ENCODE measurements at regions not wholly inside any gene's neighbourhood (a gene's known extent, or its start where the extent isn't known, plus 50 kb on each side); places are given as distances from the start of the nearest gene placed in this dataset.

DNA sequence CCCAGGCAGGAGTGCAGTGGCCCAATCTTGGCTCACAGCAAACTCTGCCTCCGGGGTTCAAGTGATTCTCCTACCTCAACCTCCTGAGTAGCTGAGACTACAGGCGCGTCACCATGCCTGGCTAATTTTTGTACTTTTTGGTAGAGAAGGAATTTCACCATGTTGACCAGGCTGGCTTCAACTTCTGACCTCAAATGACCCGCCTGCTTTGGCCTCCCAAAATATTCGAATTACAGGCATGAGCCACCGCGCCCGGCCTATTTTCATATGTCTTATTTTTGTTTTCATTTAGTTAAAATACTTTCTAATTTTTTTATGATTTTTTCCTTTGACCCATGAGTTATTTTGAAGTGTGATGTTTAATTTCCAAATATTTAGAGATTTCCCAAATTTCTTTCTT lies 143.6 kb upstream of the VRK1 start:
- in situ Hi-C loops (cut with HindIII; ENCODE audit: low sequenced_read_pairs): no loop called here
- no peak for DNase-seq (ENCODE audit: low read depth)
- H3K4me3 ChIP-seq (ENCODE audit: low read depth, low read length): no peak overlapping the region
- TF ChIP-seq, protein P1, sequence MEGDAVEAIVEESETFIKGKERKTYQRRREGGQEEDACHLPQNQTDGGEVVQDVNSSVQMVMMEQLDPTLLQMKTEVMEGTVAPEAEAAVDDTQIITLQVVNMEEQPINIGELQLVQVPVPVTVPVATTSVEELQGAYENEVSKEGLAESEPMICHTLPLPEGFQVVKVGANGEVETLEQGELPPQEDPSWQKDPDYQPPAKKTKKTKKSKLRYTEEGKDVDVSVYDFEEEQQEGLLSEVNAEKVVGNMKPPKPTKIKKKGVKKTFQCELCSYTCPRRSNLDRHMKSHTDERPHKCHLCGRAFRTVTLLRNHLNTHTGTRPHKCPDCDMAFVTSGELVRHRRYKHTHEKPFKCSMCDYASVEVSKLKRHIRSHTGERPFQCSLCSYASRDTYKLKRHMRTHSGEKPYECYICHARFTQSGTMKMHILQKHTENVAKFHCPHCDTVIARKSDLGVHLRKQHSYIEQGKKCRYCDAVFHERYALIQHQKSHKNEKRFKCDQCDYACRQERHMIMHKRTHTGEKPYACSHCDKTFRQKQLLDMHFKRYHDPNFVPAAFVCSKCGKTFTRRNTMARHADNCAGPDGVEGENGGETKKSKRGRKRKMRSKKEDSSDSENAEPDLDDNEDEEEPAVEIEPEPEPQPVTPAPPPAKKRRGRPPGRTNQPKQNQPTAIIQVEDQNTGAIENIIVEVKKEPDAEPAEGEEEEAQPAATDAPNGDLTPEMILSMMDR (IDR thresholded peaks at IDR 0.05; ENCODE audit: low read depth, low read length, missing control alignments): no peak

DNA sequence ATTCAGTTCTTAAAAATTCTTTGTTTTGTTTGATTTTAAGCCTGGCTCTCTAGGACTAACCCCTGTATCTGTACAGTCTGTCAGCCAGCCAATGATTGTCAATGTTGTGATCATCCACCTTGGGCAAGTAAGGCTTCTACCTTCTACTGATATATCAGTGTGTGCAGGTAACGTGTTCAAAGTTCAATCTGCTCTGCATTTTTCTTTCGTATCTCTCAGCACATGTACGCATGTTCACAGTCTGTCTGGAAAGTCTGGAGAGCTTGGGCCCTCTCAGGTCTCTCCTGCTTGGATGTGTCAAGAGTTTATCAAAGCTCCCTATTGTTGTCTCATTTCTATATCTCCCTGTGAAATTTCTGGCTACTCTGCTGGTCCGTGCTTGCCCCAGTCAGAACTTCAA lies 138.6 kb upstream of the VRK1 start:
- in situ Hi-C loops (cut with HindIII; ENCODE audit: low sequenced_read_pairs): no loop called here
- TF ChIP-seq, protein P1 (IDR thresholded peaks at IDR 0.05; ENCODE audit: low read depth, low read length, missing control alignments): no peak
- no peak for DNase-seq (ENCODE audit: low read depth)
- H3K4me3 ChIP-seq (ENCODE audit: low read depth, low read length): no peak overlapping the region

DNA sequence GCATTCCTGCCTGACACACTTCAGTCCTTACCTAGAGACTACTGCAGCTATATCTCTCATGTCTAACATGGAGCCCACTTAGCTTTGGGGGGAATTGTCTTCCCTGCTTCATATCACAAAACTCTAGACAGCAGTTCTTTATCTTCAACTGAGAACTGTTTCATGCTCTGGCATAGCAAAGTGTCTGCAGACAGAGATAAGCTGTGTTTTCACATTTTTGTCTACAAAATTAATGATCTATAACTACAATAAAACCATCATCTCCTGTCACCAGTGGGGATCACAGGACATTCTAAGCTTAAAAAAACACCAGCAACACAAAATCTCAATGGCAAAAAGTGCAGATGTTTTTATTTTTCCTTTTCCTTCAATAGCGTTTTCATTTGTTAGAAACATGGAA lies 137.1 kb upstream of the VRK1 start:
- TF ChIP-seq, protein P1 (IDR thresholded peaks at IDR 0.05; ENCODE audit: low read depth, low read length, missing control alignments): no peak
- no peak overlapping the region for H3K4me3 ChIP-seq (ENCODE audit: low read depth, low read length)

DNA sequence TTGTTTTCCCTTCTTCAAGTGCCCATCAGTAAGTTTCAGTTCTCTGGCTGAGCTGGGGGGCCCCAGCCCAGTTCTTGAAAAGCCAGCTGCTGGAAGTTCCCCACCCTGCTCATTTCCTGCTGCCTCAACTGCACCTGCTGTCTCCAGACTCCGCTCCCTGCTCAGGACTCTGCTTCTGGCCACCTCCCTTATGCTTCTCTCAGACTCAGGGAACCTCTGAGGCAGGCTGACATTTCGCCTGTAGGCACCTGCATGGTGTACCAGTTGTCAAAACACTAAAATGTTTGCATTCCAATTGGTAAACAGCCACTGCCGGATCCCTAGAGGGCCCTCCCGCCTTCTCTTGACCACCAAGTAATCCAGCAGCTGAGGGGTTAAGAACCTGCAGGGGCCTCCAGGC lies 136.5 kb upstream of the VRK1 start:
- in situ Hi-C loops (cut with HindIII; ENCODE audit: low sequenced_read_pairs): no loop called here
- no peak for DNase-seq (ENCODE audit: low read depth)
- no peak overlapping the region for H3K4me3 ChIP-seq (ENCODE audit: low read depth, low read length)
- TF ChIP-seq, protein P1 (IDR thresholded peaks at IDR 0.05; ENCODE audit: low read depth, low read length, missing control alignments): no peak

More for the DNA sequence above, 137.1 kb upstream of the VRK1 start:
- no peak for DNase-seq (ENCODE audit: low read depth)
- in situ Hi-C loops (cut with HindIII; ENCODE audit: low sequenced_read_pairs): no loop called here

DNA sequence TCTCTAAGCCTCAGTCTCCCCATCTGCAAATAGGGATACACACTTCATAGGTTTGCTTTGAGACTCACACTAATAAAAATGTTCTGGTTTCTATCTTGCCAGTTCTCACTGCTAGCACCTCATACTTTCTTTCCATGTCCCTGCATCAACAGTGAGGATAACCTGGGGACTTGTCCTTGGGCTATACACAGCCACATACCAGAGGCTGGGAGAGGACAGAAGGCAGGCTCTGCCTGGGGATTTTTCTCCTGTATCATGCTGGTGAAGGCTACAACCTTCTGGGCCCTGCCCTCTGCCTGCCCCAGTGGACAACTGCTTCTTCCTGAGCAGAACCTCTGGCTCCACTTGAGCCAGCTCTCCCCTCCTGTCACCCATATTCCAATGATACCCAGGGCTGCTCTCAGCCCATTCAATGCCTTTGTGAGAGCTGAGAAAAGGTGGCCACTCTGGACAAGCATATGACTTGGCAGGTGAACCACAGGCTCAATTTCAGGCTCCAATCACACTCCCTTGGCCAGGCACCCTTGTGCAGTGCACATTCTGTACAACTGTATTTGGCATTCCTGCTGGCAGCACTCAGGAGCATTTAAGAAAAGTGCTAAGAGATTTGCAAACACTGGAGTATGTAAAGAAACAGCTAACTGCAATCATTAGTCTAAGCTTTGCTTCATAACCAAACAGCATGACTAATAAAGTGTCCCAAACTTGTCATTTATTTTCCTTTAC lies 135.8 kb upstream of the VRK1 start:
- no peak overlapping the region for H3K4me3 ChIP-seq (ENCODE audit: low read depth, low read length)
- TF ChIP-seq, protein P1 (IDR thresholded peaks at IDR 0.05; ENCODE audit: low read depth, low read length, missing control alignments): no peak
- no peak for DNase-seq (ENCODE audit: low read depth)
- in situ Hi-C loops (cut with HindIII; ENCODE audit: low sequenced_read_pairs): no loop called here

DNA sequence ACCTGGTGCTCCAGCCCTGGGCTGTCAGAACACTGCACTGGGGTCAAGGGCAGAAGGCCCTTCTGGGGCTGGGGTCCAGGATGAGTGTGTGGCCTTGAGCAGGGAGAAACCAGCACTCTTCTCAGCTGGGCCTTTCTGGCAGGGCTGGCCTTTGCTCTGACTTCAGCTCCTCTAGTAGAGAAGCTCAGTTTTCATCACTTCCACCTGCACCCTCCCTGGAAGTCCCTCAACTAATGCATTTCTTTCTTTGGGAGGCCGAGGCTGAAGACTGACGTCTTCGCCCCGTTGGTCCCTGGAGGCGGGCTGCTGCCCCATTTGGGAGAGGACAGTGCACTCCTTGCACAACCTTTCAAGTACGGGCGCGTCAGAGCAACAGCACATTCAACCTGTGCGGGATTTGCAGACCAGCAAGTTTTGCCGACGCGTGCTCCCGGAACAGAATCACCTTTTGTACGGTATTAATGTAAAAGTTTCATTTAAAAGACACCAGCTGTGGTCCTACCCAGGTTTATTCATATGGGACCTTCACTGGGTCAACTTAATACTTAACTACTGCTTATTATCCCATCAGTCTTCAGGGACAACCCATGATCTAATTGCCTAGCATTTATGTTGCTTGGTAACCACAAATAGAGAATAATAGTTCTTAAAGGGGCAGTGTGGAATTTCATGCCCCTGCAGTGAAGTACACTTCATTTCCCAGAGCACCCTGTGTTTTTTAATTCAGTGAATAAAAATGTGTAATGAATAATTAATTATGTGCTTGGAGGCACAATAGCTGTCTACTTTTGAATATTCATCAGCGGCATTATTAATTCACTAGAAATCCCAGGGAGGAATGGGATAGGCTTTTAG lies 134.8 kb upstream of the VRK1 start:
- in situ Hi-C loops (cut with HindIII; ENCODE audit: low sequenced_read_pairs): no loop called here
- TF ChIP-seq, protein P1 (IDR thresholded peaks at IDR 0.05; ENCODE audit: low read depth, low read length, missing control alignments): no peak
- DNase-seq (ENCODE audit: low read depth): no peak
- no peak overlapping the region for H3K4me3 ChIP-seq (ENCODE audit: low read depth, low read length)

Measured in astrocyte of the cerebellum (primary cell).